PC-3 (cell line): ENCODE measurements at regions not wholly inside any gene's neighbourhood (a gene's known extent, or its start where the extent isn't known, plus 50 kb on each side); places are given as distances from the start of the nearest gene placed in this dataset.

ENCODE experiments used
- CTCF ChIP-seq: fragments of 300-600 bp; sonication (generic); conservative IDR thresholded peaks from 2 replicates; pipeline ENCODE4 v1.5.1; 2017; ENCODE audit warnings: antibody characterized with exemption, low read depth, mild to moderate bottlenecking, low read length
- EZH2 ChIP-seq: fragments of 300-600 bp; sonication (generic); IDR thresholded peaks from one replicate; pipeline ENCODE4 v1.6.1; 2017; ENCODE audit warnings: antibody characterized with exemption, mild to moderate bottlenecking, low read length; ENCODE audit not compliant: unreplicated experiment

GRCh38 chr13:95357875-95358274, 56.6 kb upstream of the ABCC4 start:
- TF ChIP-seq CTCF, result no peak
- no peak for TF ChIP-seq EZH2
